Liver (tissue), 3 donors: ENCODE measurements at regions not wholly inside any gene's neighbourhood (a gene's known extent, or its start where the extent isn't known, plus 50 kb on each side); places are given as distances from the start of the nearest gene placed in this dataset.

Experiments used
- JUND ChIP-seq, 2 donors: IDR thresholded peaks; 2 replicates each; pipeline ENCODE4 v1.6.1; 2016; ENCODE audit warnings: antibody characterized with exemption in 2 of 2
- RAD21 ChIP-seq, 2 donors: IDR thresholded peaks; 2 replicates each; pipeline ENCODE4 v1.6.1; 2016; ENCODE audit warnings: antibody characterized with exemption in 2 of 2, mild to moderate bottlenecking in 2 of 2
- SP1 ChIP-seq: IDR thresholded peaks from 2 replicates; pipeline ENCODE4 v1.6.1; 2018; ENCODE audit warnings: antibody characterized with exemption, mild to moderate bottlenecking
- YY1 ChIP-seq: IDR thresholded peaks from 2 replicates; pipeline ENCODE4 v1.6.1; 2016; ENCODE audit warnings: antibody characterized with exemption, mild to moderate bottlenecking
- TF ChIP-seq, protein P1 (sequence below): fragments of 150-350 bp; IDR thresholded peaks from 2 replicates; pipeline ENCODE4 v1.5.1; 2017; ENCODE audit warnings: improper control_type of control experiment, low read depth, low read length; ENCODE audit not compliant: missing input control
- donor health status: healthy.
- donor health status: healthy.

DNA sequence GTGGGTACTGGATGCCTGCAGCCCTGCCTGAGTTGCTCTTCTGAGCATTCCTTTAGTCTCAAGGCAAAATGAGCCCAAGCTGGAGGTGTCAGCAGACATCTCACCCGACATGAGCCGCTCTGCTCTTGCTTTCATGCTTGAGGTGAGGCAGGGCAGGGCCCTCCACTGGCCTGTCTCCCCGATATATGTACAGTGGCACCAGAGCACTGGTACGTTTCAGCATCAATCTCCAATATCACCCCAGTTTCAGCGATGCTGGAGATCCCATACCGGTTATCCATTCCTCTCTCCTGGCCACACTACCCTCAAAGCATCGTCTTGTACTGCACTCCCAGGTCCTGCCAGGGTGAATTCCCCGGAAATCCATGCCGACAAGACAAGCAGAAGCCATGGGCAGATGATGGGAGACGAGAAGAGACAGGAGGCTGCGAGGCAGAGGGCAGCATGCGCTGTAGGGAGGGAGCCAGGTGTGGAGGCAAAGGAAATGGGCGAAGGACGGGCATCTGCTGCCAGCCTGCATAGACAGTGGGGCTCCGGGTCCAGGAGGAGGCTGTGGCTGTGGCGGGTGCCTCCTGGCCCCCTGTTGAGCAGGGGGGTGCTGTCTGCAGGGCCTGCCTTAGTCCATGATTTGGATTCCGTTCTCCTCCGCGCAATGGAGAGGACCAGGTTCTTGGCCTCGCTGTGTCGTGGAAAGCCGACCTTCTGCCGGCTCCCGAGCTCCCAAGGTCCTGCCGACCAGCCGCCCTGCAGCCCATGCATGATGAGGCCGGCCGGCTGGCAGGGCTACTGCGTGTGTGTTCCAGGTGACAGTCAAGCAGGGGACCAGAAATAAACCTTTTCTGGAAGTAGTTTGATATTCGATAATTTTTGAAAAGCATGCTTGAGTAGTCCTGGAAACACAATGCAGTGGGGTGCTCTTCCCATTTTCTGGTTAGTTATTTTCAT, 152.2 kb upstream of the IRX2 start:
- TF ChIP-seq RAD21 (IDR thresholded peaks at IDR 0.05) (no peak), SP1 (no peak), YY1 (no peak), JUND (IDR thresholded peaks at IDR 0.05) (no peak)
- TF ChIP-seq, protein P1, sequence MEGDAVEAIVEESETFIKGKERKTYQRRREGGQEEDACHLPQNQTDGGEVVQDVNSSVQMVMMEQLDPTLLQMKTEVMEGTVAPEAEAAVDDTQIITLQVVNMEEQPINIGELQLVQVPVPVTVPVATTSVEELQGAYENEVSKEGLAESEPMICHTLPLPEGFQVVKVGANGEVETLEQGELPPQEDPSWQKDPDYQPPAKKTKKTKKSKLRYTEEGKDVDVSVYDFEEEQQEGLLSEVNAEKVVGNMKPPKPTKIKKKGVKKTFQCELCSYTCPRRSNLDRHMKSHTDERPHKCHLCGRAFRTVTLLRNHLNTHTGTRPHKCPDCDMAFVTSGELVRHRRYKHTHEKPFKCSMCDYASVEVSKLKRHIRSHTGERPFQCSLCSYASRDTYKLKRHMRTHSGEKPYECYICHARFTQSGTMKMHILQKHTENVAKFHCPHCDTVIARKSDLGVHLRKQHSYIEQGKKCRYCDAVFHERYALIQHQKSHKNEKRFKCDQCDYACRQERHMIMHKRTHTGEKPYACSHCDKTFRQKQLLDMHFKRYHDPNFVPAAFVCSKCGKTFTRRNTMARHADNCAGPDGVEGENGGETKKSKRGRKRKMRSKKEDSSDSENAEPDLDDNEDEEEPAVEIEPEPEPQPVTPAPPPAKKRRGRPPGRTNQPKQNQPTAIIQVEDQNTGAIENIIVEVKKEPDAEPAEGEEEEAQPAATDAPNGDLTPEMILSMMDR, result no peak
